DND-41 (cell line): ENCODE measurements at regions not wholly inside any gene's neighbourhood (a gene's known extent, or its start where the extent isn't known, plus 50 kb on each side); places are given as distances from the start of the nearest gene placed in this dataset.

Experiments used
- CTCF ChIP-seq: IDR thresholded peaks from 2 replicates; pipeline ENCODE4 v1.5.1; 2012; ENCODE audit warnings: borderline replicate concordance, low read length, moderate library complexity, mild to moderate bottlenecking; ENCODE audit not compliant: poor library complexity, severe bottlenecking; ENCODE audit errors: extremely low read depth
- EZH2 ChIP-seq: IDR thresholded peaks from 3 replicates; pipeline ENCODE4 v1.6.1; 2012; ENCODE audit warnings: borderline replicate concordance, low read depth, mild to moderate bottlenecking, moderate library complexity, low read length, inconsistent platforms; ENCODE audit not compliant: severe bottlenecking

GRCh38 chr12:4843907-4844306, 65.8 kb upstream of the KCNA1 start:
- TF ChIP-seq CTCF (no peak), EZH2 (no peak)
